Thyroid gland (tissue), 4 donors: ENCODE measurements at regions not wholly inside any gene's neighbourhood (a gene's known extent, or its start where the extent isn't known, plus 50 kb on each side); places are given as distances from the start of the nearest gene placed in this dataset.

Source experiments
- CTCF ChIP-seq, 6 experiments: fragments of 200-600 bp in 3 of 6; fragments of 450-650 bp in 3 of 6; sonication (generic) in 3 of 6; IDR thresholded peaks; one replicate each; pipeline ENCODE4 v1.5.1; 2016 to 2019; ENCODE audit warnings: antibody characterized with exemption in 6 of 6, mild to moderate bottlenecking in 2 of 6, inconsistent platforms in 1 of 6, moderate library complexity in 1 of 6
- POLR2A ChIP-seq, 2 donors: fragments of 450-650 bp; IDR thresholded peaks; one replicate each; pipeline ENCODE4 v1.6.1; 2017; ENCODE audit warnings: antibody characterized with exemption in 2 of 2, mild to moderate bottlenecking in 2 of 2, moderate library complexity in 1 of 2

DNA sequence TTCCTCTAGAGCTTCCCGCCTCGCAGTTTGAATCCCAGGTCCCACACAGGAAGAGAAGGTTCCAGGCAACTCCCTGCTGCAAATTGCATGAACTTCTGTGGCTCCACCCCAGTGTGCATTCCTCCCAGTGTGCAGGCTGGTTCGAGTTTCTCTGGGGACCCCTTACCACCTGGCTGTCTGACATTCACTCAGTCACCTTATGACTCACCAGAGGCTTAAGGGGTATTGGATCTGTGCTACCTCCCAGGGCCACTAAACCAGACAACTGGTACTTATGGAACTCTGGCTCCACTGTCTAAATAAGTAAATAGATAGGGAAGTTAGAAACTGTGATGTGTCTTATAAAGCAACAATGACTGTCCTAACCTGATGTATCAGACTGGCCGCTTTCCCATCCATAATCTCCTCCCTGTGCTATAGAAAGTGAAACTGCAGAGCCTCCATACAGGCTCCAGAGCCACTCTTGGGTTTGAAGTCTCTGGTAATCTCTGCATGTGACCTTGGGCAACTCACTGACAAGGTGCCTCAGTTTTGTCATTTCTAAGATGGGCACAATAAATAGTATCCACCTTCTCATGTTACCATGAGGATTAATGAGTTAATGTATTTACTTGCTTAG, 720.6 kb downstream of the SEMA5A start:
- no peak for TF ChIP-seq CTCF (IDR thresholded peaks at IDR 0.05)
- TF ChIP-seq POLR2A (IDR thresholded peaks at IDR 0.05) = no peak
